Lung microvascular endothelial cell (primary cell): ENCODE measurements at regions not wholly inside any gene's neighbourhood (a gene's known extent, or its start where the extent isn't known, plus 50 kb on each side); places are given as distances from the start of the nearest gene placed in this dataset.
"Not testable (repeated sequence)": the region's sequence is repeated elsewhere in the genome, so short reads cannot be mapped to it uniquely, and the experiment has no call there.

Experiments
- DNase-seq, 2 donors: peaks; one replicate each; pipeline versions ENCODE4 v3.0.0 to v3.0.0-alpha.2; 2010; ENCODE audit warnings: low read depth in 2 of 2

DNA sequence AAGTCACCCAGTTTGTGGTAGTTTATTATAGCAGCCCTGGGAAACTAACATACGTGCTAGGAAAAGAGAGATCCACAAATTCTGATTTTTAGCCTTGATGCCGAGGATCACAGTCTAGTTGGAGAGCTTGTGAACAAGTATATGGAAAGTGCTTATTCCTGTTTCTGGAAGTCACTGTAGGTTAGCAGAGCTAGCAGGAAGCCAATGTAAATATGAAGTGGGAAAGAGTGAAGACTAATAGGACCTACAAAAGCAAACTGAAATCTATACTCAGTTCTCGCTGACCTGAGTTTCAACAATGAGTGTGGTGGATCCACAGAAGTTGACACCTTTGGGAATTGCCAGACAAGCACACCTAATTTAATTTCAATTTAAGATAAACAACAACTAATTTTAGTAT, 254.9 kb downstream of the PLK2 start:
- DNase-seq, result no peak

GRCh38 chr5:58202941-58203444, 256.9 kb downstream of the PLK2 start:
- DNase-seq, result no peak

GRCh38 chr5:58201922-58202648, 257.8 kb downstream of the PLK2 start:
- DNase-seq, result peak in 1 of 2 donors; percentile 47

DNA sequence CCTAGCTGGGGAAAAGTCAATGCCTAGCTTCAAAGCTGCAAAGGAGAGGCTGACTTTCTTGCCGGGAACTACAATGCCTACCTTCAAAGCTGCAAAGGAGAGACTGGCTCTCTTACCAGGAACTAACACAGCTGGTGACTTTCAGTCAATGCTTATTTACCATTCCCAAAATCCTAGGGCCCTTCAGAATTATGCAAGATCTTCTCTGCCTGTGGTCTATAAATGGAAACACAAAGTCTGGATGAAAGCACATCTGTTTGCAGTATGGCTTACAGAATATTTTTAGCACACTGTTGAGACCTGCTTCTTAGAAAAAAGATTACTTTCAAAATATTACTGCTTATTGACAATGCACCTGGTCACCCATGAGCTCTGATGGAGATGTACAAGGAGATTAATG, 259.4 kb downstream of the PLK2 start:
- DNase-seq, result no peak

- no peak for DNase-seq
Observed at GRCh38 chr5:58199087-58199486, 260.8 kb downstream of the PLK2 start.

- DNase-seq, result no peak
Observed at GRCh38 chr5:58198330-58198729, 261.6 kb downstream of the PLK2 start.

- DNase-seq, result no peak
Observed at GRCh38 chr5:58197875-58198274, 262.0 kb downstream of the PLK2 start.

DNA sequence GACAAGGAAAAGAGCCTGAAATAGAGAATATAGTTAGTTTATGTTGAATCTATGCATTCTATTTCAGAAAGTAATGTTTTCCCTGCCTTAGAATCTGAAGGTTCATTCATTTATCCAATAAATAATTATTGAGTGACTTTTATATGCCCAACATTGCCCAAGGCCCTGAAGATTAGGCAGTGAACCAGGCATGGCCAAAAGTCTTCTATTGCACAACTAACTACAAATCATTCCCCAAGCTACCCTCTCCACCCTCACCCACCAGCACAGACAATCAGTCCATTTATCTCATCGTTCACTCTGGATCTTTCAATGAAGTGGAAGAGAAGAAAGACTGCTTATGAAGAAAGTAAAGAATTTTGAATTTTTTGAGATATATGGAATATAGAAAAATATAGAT, 268.4 kb downstream of the PLK2 start:
- DNase-seq, result no peak

GRCh38 chr5:58188262-58188651, 271.6 kb downstream of the PLK2 start:
- peak; percentile 61 to 93 for DNase-seq

DNA sequence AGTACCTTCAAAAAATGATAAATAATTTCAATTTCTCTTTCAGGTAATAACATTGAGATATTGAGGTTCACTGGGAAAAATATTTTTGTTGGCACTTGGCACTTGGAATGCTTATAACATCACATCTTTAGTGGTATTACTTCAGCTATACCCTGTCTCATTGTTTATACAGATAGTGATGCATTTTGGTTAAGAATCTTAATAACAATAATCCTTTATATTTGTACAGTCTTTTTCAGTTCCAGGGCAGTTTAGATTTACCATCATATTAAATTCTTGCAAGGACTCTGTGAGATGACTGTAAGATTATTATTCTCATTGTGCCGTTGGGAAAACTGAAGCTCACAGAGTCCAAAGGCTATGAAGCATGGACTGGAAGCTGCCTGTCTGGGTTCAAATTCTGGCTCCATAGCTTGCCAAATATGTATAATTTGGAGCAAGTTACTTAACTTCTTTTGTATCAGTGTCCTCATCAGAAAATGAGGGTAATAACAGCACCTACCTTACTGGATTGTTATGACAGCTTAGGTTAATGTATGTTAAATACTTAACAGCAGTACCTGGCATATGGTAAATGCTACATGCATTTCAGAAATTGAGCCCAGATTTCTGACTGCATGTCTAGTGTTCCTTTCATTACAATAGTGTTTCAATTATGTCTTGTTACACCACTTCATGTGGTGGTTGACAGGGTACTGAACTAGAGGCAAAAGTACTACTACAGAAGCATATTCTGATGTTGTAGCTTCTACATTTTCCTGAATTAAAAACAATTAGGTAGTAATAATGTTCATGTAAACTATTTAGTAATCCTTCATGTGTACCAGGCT, 272.2 kb downstream of the PLK2 start:
- no peak for DNase-seq

DNA sequence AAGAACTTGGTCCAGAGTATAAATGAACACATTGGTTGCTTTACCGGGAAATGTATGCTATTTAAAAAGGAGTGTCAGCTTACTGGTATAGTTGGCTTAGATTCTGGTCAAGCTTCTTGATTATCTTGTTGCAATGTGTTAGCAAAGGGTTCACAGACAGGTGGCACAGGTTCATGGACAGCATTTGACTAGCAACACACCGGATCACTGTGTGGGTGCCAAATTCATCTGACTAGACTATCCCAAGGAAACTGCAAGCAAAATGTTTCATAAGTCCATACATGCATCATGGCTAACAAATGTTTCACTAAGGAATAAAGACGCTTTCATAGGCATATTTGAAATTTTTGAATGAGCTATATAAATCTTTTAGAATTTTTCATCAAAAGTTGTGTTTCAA, 274.1 kb downstream of the PLK2 start:
- no peak for DNase-seq

GRCh38 chr5:58185397-58185796, 274.5 kb downstream of the PLK2 start:
- no peak for DNase-seq

DNA sequence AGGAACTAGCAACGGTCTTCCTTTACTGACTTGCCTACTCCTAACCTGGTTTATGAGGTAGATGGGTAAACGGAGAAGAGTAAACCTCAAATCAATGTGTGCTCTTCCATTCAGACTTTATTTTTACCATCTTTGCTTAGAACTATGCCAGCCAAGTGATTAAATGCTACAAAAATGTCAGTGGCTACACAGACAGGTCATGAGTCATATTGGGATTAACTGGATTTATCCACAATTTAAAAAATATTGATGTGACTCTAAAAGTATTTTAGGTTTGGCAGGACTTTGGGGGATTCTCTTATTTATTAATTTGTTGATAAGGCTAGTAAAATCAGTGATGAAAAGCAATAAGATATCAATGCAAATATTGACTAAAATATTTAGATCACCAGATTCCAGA, 275.0 kb downstream of the PLK2 start:
- peak in 1 of 2 donors; percentile 51 for DNase-seq

- DNase-seq, result no peak
Observed at GRCh38 chr5:58183786-58184085, 276.1 kb downstream of the PLK2 start.

DNA sequence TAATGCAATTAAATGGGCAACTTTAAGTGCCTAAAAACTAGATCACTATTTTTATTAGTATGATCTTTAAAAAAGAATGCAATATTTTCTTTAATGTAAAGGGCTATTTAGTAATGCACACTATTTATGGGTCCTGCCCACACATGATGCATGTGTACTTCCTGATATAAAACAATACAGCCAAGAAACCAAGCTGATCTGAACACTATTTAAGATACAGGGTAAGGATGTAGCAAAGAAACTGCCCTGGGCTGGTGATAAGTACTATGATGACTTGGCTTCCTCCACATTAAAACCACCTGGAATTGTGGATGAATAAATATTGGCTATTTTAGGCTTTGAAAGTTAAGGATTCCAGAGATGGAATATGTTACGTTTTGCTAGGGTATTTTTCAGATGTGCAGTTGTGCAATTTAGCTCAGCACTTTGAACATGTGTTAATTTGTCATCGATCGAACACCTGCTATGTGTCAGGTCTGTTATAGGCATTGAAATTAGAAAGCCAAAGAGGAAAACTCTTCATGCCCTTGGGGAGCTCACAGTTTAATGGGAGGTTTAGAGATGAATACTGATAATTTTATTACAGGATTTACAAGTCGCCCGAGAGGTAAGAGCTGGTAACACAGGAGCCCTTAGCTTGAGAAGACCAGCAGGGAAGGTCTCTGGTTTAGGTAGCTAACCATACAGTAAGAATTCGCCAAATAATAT, 276.7 kb downstream of the PLK2 start:
- peak in 1 of 2 donors; percentile 38 for DNase-seq

DNA sequence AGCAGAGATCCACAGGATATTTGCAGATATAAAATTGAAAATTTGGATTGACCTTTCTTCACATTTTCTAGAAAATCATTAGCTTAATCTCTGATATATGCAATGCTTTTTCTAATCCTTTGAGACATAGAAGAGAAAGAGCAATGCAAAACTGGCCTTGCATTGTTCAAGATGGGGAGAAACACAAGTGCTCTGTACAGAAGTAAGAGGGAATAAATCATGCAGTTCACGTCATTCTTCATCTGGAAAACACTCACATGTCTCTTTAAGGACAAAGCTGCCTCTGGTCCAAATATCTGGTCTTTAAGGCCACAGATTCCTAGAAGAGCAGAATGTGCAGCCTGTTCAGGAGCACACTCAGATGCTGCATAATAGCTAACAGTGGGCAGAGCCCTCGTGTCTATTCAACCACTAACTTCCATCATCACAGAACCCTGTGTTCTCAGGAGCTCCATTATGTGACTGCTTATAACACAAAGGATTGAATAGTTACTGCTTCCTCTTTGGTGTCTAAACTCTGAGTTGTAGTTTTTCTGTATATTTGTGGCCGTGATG, 277.5 kb downstream of the PLK2 start:
- peak in 1 of 2 donors; percentile 8 for DNase-seq

- peak in 1 of 2 donors; percentile 12 for DNase-seq
Observed at GRCh38 chr5:58181578-58182286, 278.2 kb downstream of the PLK2 start.

DNA sequence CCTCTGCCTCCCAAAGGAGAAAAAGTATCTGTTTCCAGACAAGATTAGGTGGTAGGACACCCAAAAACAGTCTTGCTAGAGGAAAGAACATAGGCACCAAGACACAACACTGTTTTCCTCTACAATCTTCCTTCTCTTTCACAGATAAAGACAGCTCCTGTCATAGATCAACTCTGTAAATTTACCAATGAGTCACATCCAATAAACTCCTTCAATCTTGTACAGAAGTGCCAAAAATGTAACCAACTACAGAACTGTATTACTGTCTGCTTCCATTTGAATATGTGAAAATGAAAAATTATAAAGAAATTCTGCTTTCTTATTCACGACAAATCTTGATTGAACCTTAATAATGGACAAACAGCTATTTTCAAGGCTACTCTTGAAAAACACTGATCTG, 286.9 kb downstream of the PLK2 start:
- no peak for DNase-seq

DNA sequence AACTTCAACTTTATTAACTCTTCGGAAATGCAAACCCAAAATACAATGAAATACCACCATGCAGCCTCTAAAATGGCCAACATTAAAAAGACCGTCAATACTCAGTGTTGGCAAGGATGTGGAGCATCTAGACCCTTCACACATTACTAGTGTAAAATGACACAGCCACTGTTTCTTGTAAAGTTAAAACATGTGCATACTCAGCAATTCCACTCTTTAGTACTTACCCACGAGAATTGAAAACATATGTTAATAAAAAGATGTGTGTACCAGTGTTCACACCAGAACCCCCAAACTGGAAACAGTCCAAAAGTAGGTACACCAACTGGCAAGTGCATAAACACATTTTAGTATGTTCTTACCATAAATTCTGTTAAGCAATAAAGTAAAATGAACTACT, 294.7 kb downstream of the PLK2 start:
- no peak for DNase-seq

- not testable (repeated sequence) for DNase-seq
Observed at GRCh38 chr5:58161889-58162288, 298.0 kb downstream of the PLK2 start.

DNA sequence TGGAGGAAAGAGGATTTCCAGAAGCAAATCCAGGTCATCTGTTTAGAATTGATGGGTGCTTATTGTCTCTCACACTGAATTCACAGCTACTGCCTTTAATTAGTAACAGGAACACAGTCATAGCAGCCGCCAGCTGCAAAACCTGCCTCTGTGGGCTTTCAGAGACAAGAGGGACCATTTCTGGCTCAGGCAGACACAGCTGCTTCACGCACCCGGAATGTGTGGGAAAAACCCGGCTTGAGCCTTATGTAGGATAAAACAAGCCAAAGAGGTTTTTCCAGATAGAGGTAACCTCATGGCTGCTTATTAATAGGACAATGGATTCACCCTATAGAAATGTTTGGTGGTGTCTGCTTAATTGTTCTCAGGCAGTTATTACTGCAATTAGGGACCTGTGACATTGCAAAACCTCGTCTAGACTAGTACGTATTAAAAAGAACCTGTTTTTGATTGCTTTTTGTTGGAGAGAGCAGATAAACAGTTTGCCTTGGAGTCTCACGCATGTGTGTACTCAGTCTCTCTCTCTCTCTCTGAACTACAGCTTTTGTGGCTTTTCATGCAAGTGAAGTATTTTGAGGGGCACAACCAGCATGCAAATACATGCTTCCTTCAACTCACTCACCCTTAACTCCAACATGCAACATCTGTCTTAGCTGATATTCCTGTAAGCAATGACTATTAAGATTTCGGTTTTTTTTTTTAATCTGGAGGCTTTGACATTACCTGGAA, 302.7 kb downstream of the PLK2 start:
- peak; percentile 3 to 92 for DNase-seq
